Naive thymus-derived CD8-positive, alpha-beta T cell (primary cell): ENCODE measurements at regions not wholly inside any gene's neighbourhood (a gene's known extent, or its start where the extent isn't known, plus 50 kb on each side); places are given as distances from the start of the nearest gene placed in this dataset.
"Not testable (repeated sequence)": the region's sequence is repeated elsewhere in the genome, so short reads cannot be mapped to it uniquely, and the experiment has no call there.

Experiments
- ATAC-seq, 2 donors: fragments of 150-1000 bp; cut with Tn5 transposase in 1 of 2; sonication (Bioruptor Pico), chemical (Tn5 transposase) in 1 of 2; 1 replicate in 1 of 2; 2 replicates in 1 of 2; pipeline ENCODE4 v1.10.0; 2021; ENCODE audit warnings: mild to moderate bottlenecking in 2 of 2, moderate library complexity in 2 of 2
- POLR2A ChIA-PET: fragments of 350-600 bp; sonication (Branson Sonifier 250); formaldehyde crosslinking; loops from one replicate; lab custom pipeline; 2021; ENCODE audit warnings: antibody characterized with exemption; lab: Charles Lee
- DNase-seq, 10 donors: peaks; one replicate each; pipeline versions ENCODE4 v3.0.0 to v3.0.0-alpha.2; 2020 to 2022
- H3K27ac Mint-ChIP-seq, 10 donors: one replicate each; pipeline ENCODE4 v1.8.0; 2020 to 2022; ENCODE audit warnings: mild to moderate bottlenecking in 10 of 10, mixed read lengths in 10 of 10, moderate library complexity in 4 of 10, inconsistent platforms in 1 of 10
- H3K27me3 Mint-ChIP-seq, 5 donors: one replicate each; pipeline ENCODE4 v1.8.0; 2021 to 2022; ENCODE audit warnings: mixed read lengths in 5 of 5
- H3K36me3 Mint-ChIP-seq, 3 donors: one replicate each; pipeline ENCODE4 v1.8.0; 2020 to 2022; ENCODE audit warnings: mixed read lengths in 3 of 3, mild to moderate bottlenecking in 2 of 3, inconsistent platforms in 1 of 3
- H3K4me1 Mint-ChIP-seq, 4 donors: one replicate each; pipeline ENCODE4 v1.8.0; 2021 to 2022; ENCODE audit warnings: mixed read lengths in 4 of 4
- H3K4me3 Mint-ChIP-seq, 10 donors: one replicate each; pipeline ENCODE4 v1.8.0; 2020 to 2022; ENCODE audit warnings: mild to moderate bottlenecking in 10 of 10, mixed read lengths in 10 of 10, moderate library complexity in 6 of 10, inconsistent platforms in 1 of 10
- H3K9me3 Mint-ChIP-seq, 9 donors: one replicate each; pipeline ENCODE4 v1.8.0; 2020 to 2022; ENCODE audit warnings: mixed read lengths in 9 of 9, mild to moderate bottlenecking in 3 of 9, inconsistent platforms in 1 of 9, moderate library complexity in 1 of 9

DNA sequence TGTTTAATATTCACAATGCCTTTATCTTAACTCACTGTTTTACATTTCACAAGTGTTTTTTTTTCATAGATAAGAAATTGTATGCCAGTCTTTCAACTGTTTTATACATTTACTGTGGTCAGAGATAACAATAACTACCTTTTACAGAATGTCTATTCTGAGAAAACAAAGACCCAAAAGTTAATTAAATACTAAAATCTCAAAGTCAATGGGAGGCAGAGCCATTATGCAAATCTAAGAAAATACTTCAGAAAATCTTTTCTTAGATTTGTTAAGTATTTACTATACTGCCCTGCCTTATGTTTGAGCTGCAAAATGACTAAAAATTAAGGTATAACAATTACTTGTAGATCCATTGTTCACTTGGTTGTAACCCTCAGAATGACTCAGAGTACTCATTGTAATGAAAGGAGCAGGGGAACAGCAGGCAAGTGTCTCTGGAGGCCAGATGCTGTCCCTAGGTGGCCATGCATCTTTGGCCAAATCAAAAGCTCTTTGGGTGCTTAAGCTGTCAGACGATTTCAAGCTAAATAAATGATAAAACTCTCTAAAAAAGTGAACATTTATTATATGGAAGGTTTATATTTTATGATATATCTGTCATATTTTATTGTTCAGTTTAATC lies 770.1 kb upstream of the PCDH20 start:
- no peak overlapping the region for H3K27ac Mint-ChIP-seq
- DNase-seq (no peak), ATAC-seq (no peak)
- H3K9me3 Mint-ChIP-seq, result peaks cover 0 to 20% (median 3%) of the 10 kb centered on the region in 9 donors
- H3K4me3 Mint-ChIP-seq, result no peak overlapping the region
- no peaks in the 10 kb centered on the region for H3K36me3 Mint-ChIP-seq
- H3K4me1 Mint-ChIP-seq, result no peaks in the 10 kb centered on the region
- POLR2A ChIA-PET, result no interaction called here
- H3K27me3 Mint-ChIP-seq, result no peaks in the 10 kb centered on the region

DNA sequence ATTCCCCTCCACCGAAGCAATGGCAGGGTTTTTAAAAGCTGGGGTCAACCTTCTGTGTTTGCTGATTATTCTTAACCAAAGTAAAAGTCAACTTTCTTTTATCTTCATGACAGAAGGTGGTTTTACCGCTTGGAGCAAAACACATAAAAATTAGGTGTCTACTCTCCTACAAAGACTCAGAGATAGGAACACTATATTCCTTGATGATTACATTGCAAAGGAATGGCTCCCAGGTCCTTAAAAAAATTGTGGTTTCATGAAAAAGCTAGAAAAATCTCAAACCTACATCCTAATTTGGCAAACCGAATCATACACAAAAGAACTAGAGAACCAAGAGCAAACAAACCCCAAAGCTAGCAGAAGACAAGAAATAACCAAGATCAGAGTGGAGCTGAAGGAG lies 760.4 kb upstream of the PCDH20 start:
- DNase-seq (no peak), ATAC-seq (no peak)
- H3K4me3 Mint-ChIP-seq, result no peak overlapping the region
- H3K27me3 Mint-ChIP-seq, result no peaks in the 10 kb centered on the region
- no peaks in the 10 kb centered on the region for H3K4me1 Mint-ChIP-seq
- H3K36me3 Mint-ChIP-seq, result no peaks in the 10 kb centered on the region
- POLR2A ChIA-PET, result no interaction called here
- peaks cover 0 to 27% (median 8%) of the 10 kb centered on the region in 9 donors for H3K9me3 Mint-ChIP-seq
- H3K27ac Mint-ChIP-seq, result no peak overlapping the region

DNA sequence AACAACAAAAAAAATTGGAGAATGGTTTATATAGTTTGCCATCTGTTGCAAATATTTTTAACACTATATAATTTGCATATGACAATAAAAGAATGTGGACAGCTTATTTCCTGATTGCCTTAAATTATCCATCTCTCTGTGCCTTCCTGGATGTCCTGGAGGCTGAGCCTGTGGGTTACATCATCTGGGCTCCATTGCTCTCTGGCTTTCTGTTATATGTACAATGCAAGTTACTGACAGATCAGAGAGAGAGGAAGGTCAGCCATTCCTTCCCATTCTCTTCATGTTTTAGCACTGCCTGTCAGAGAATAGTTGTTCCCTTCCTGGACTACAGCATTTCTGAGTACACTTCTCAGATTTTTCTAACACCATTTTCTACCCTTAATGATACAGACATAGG lies 758.3 kb upstream of the PCDH20 start:
- Mint-ChIP-seq H3K27me3 (no peaks in the 10 kb centered on the region), H3K9me3 (peaks cover 3 to 26% (median 11%) of the 10 kb centered on the region in 9 donors), H3K4me1 (no peaks in the 10 kb centered on the region), H3K36me3 (no peaks in the 10 kb centered on the region), H3K27ac (no peak overlapping the region), H3K4me3 (no peak overlapping the region)
- DNase-seq (no peak), ATAC-seq (no peak)
- POLR2A ChIA-PET, result no interaction called here

DNA sequence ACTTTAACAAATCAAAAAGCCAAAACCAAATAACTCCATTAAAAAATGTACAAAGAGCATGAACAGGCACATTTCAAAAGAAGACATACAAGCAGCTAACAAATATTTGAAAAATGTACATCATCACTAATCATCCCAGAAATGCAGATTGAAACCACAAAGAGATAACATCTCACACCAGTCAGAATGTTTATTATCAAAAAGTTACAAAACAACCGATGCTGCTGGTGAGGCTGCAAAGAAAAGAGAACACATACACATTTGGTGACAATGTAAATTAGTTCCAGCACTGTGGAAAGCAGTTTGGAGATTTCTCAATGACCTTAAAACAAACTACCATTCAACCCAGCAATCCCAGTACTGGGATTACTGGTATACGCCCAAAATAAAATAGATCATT lies 756.0 kb upstream of the PCDH20 start:
- ATAC-seq, result no peak
- H3K36me3 Mint-ChIP-seq, result no peaks in the 10 kb centered on the region
- no peak for DNase-seq
- H3K4me3 Mint-ChIP-seq, result no peak overlapping the region
- POLR2A ChIA-PET, result no interaction called here
- peaks cover 0 to 10% (median 6%) of the 10 kb centered on the region in 9 donors for H3K9me3 Mint-ChIP-seq
- no peaks in the 10 kb centered on the region for H3K4me1 Mint-ChIP-seq
- H3K27me3 Mint-ChIP-seq, result no peaks in the 10 kb centered on the region
- H3K27ac Mint-ChIP-seq, result no peak overlapping the region

DNA sequence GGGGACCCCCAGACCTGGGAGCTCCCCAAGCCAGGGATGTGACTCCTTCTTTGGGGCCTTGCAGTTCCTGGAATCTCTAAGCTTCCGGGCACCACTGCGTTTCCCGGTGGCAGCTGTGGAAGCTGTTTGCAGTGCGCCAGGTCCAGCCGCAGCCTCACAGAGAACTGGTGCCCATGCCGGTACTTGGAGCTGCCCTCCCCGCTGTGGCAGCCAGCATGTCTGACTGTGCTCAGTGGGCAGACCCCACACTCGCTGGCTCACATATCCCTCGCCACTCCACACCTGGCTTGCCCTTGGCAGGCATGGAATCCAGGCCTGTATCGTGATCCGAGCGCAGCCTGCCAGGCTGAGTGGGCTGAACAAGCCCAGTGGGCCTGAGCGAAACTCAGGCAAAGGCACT lies 753.2 kb upstream of the PCDH20 start:
- H3K27me3 Mint-ChIP-seq, result no peaks in the 10 kb centered on the region
- no peaks in the 10 kb centered on the region for H3K4me1 Mint-ChIP-seq
- H3K36me3 Mint-ChIP-seq, result no peaks in the 10 kb centered on the region
- no peak overlapping the region for H3K4me3 Mint-ChIP-seq
- DNase-seq, result no peak
- ATAC-seq, result no peak
- peaks cover 0 to 17% (median 6%) of the 10 kb centered on the region in 9 donors for H3K9me3 Mint-ChIP-seq
- no peak overlapping the region for H3K27ac Mint-ChIP-seq
- POLR2A ChIA-PET, result no interaction called here

DNA sequence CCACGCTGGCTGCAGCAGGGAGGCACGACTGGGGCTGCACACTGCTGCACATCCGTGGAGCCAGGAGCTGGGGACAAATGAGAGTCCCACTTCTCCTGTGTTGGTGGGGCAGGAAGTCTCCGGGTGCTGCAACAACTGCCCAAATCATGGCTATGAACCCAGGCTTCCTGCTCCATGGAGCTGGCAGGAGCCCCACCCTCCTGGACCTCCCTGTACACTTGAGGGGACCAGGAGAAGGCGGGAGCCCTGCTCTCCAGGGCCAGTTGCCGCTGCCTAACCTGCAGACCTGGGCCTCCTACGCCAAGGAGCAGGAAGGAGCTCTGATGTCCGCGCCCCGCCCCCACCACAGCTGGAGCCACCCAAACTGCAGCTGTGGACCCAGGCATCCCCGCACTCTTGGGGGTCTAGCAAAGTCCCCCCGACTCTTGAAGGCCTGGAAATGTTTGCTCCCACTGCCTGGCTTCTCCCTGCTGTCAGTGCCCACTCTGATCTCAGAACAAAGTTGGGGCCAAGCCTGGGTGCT lies 752.1 kb upstream of the PCDH20 start:
- H3K4me3 Mint-ChIP-seq, result no peak overlapping the region
- peak overlapping the region in 1 of 10 donors; percentile 34 for H3K27ac Mint-ChIP-seq
- DNase-seq, result no peak
- no peaks in the 10 kb centered on the region for H3K36me3 Mint-ChIP-seq
- ATAC-seq, result no peak
- peaks cover 0 to 17% (median 6%) of the 10 kb centered on the region in 9 donors for H3K9me3 Mint-ChIP-seq
- H3K27me3 Mint-ChIP-seq, result no peaks in the 10 kb centered on the region
- POLR2A ChIA-PET, result interaction anchor here (0.6 kb wide), 1 partner anchor 12 kb away, joined by 3 read pairs; no protein-coding TSS in a partner anchor
- no peaks in the 10 kb centered on the region for H3K4me1 Mint-ChIP-seq

DNA sequence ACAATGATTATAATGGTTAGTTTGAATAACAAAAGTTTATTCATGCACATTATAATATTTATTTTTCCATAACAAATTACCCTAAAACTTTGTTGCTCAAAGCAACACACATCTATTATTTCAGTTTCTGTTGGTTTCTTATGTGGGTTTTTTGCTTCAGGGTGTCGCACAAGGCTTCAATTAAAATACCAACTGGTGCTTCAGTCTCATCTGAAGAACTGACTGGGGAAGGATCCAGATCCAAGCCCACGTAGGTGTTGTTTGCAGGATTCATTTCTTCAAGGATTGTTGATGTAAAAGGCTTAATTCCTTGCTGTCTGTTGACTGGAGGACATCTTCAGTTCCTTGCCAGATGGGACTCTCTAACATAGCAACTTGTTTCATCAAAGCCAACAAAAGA lies 747.2 kb upstream of the PCDH20 start:
- POLR2A ChIA-PET, result no interaction called here
- Mint-ChIP-seq H3K27me3 (no peaks in the 10 kb centered on the region), H3K4me1 (no peaks in the 10 kb centered on the region), H3K36me3 (no peaks in the 10 kb centered on the region), H3K4me3 (no peak overlapping the region), H3K27ac (no peak overlapping the region), H3K9me3 (peaks cover 0 to 12% (median 6%) of the 10 kb centered on the region in 9 donors)
- DNase-seq (no peak), ATAC-seq (no peak)

DNA sequence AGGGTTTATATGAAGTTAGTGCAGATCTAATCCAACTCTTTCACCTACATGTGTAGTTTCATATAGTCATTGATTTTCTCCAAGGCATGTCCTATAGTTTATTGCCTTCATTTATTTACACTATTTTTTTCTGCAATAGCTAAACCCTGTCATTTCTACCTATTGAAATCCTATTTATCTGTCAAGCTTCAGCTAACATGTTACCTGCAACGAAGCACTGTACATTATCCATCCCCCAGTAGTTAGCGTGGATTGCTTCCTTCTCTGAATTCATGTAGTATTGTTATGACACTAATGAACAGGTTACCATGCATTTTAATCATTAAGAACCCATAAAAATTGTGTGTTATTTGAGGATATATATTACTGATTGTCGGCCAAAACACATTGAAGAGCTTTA lies 742.9 kb upstream of the PCDH20 start:
- Mint-ChIP-seq H3K36me3 (no peaks in the 10 kb centered on the region), H3K9me3 (peaks cover 2 to 35% (median 9%) of the 10 kb centered on the region in 9 donors), H3K27me3 (no peaks in the 10 kb centered on the region), H3K4me1 (no peaks in the 10 kb centered on the region), H3K4me3 (no peak overlapping the region), H3K27ac (no peak overlapping the region)
- ATAC-seq (no peak), DNase-seq (no peak)
- POLR2A ChIA-PET, result no interaction called here

DNA sequence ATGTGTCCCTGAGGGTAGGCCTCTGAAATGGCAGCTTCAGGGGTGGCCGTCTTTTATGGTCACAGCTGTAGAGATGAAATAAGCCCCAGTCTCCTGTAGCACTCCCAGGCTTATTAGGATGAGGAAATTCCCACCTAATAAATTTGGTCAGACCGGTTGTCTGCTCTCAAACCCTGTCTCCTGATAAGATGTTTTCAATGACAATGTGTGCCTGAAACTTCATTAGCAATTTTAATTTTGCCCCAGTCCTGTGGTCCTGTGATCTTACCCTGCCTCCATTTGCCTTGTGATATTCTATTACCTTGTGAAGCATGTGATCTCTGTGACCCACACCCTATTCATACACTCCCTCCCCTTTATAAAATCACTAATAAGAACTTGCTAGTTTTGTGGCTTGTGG lies 736.1 kb upstream of the PCDH20 start:
- DNase-seq, H3K36me3 Mint-ChIP-seq, ATAC-seq, H3K27me3 Mint-ChIP-seq, H3K4me3 Mint-ChIP-seq, H3K4me1 Mint-ChIP-seq, H3K27ac Mint-ChIP-seq, POLR2A ChIA-PET: not testable (repeated sequence)
- peaks cover 8 to 41% (median 21%) of the 10 kb centered on the region in 9 donors for H3K9me3 Mint-ChIP-seq

DNA sequence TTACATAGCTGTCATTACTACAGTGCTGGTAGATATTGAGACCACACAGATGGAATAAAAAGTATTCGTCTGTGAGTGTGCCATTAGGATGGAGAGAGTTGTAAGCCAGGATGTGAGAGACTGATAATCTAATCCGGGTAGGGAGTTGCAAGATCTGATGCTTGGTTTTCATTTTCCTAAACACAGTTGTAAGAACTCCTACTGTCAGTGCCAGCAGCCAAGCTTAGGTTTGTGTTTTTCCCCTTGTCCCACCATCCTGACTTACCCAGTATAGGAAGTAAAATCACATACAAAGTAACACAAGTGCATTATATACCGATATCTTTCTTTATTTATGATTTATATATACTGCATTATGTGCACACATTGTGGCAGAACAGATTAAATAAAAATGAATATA lies 726.4 kb upstream of the PCDH20 start:
- DNase-seq, result no peak
- POLR2A ChIA-PET, result no interaction called here
- H3K36me3 Mint-ChIP-seq, result no peaks in the 10 kb centered on the region
- H3K27ac Mint-ChIP-seq, result no peak overlapping the region
- H3K4me1 Mint-ChIP-seq, result no peaks in the 10 kb centered on the region
- H3K27me3 Mint-ChIP-seq, result no peaks in the 10 kb centered on the region
- peaks cover 9 to 33% (median 17%) of the 10 kb centered on the region in 9 donors for H3K9me3 Mint-ChIP-seq
- ATAC-seq, result no peak
- no peak overlapping the region for H3K4me3 Mint-ChIP-seq

DNA sequence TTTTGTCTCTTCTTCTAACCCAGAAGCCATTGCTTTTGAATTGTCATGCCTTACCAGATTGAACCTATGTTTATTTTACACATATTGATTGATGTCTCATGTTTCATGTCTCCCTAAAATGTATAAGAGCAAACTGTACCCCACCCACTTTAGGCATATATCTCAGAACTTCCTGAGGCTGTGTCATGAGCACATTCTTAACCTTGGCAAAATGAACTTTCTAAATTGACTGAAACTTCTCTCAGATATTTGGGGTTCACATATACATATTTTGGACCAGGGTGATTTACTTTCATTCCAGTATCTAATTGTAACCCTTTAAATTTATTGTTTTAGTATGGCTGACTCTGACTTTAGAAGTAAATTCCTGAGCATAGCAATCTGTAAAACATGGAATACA lies 723.9 kb upstream of the PCDH20 start:
- Mint-ChIP-seq H3K9me3 (peaks cover 4 to 21% (median 11%) of the 10 kb centered on the region in 9 donors), H3K4me3 (no peak overlapping the region), H3K27ac (no peak overlapping the region), H3K4me1 (no peaks in the 10 kb centered on the region), H3K27me3 (no peaks in the 10 kb centered on the region), H3K36me3 (no peaks in the 10 kb centered on the region)
- no peak for DNase-seq
- POLR2A ChIA-PET, result no interaction called here
- no peak for ATAC-seq

DNA sequence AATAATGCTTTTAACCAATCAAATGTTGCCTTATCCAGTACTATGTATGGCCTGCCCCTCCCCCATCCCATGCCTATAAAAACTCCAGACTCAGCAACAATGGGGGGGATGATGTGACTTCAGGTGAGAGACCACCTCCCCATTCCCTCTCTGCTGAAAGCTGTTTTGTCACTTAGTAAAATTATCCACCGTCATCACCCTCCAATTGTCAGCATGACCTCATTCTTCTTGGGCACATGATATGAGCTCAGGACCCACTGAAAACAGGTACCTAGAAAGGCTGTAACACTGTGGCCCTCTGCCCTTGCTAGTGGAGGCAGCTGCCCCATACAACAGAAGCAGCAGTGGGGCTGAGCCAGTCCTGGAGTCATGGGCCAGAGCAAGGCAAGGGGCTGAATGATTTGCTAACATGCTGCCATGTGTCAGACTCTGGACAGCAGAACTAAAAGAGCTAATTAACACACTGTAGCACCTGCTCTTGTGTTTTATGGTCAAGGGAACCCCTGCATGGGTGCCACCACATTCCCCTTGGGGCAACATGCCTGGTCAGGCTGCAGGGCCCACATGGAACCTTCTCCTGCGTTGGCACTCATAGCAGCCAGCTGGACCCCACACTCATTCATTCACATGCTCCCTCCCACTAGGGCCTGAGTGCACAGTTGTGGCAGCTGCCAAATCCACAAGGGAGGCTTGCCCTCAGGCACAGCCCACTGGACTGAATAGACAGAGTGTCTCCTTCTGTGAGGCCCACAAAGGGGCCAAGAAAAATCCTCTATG lies 722.2 kb upstream of the PCDH20 start:
- POLR2A ChIA-PET, result no interaction called here
- Mint-ChIP-seq H3K9me3 (peaks cover 2 to 18% (median 12%) of the 10 kb centered on the region in 9 donors), H3K4me3 (no peak overlapping the region), H3K36me3 (no peaks in the 10 kb centered on the region), H3K27me3 (no peaks in the 10 kb centered on the region), H3K27ac (no peak overlapping the region), H3K4me1 (no peaks in the 10 kb centered on the region)
- DNase-seq, result no peak
- ATAC-seq, result no peak

DNA sequence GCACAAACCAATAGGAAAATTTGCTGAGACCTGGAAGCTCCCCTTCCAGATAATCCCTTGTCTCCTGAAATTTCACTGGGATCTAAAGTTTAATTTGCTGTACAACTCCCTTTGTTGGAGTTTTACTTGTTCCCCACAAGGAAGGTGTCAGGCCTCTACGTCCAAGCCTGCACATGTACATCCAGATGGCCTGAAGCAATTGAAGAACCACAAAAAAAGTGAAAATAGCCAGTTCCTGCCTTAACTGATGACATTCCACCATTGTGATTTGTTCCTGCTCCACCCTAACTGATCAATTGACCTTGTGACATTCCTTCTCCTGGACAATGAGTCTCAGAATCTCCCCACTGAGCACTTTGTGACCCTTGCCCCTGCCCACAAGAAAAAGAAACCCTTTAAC lies 716.0 kb upstream of the PCDH20 start:
- Mint-ChIP-seq H3K4me1 (no peaks in the 10 kb centered on the region), H3K36me3 (no peaks in the 10 kb centered on the region), H3K9me3 (peaks cover 0 to 27% (median 9%) of the 10 kb centered on the region in 9 donors), H3K27me3 (peaks cover 0 to 2% (median 0%) of the 10 kb centered on the region in 5 donors), H3K27ac (no peak overlapping the region), H3K4me3 (no peak overlapping the region)
- POLR2A ChIA-PET, result no interaction called here
- ATAC-seq (no peak), DNase-seq (no peak)
